Tibial nerve (tissue), 4 donors: ENCODE measurements at regions not wholly inside any gene's neighbourhood (a gene's known extent, or its start where the extent isn't known, plus 50 kb on each side); places are given as distances from the start of the nearest gene placed in this dataset.

Experiments used
- DNase-seq, 2 donors: peaks; one replicate each; pipeline ENCODE4 v3.0.0-alpha.2; 2019; ENCODE audit warnings: low spot score in 2 of 2
- H3K27ac ChIP-seq, 4 donors: fragments of 200-600 bp; sonication (generic) in 3 of 4; one replicate each; pipeline ENCODE4 v1.5.1; 2017 to 2019; ENCODE audit warnings: mild to moderate bottlenecking in 1 of 4
- H3K27me3 ChIP-seq, 2 donors: fragments of 200-600 bp; sonication (generic) in 1 of 2; one replicate each; pipeline versions ENCODE4 v1.5.1 to v1.6.0; 2017 to 2019
- H3K36me3 ChIP-seq, 3 donors: fragments of 200-600 bp; sonication (generic); one replicate each; pipeline ENCODE4 v1.5.1; 2018 to 2019
- H3K4me1 ChIP-seq, 4 donors: fragments of 200-600 bp; sonication (generic) in 3 of 4; one replicate each; pipeline ENCODE4 v1.5.1; 2017 to 2019
- H3K4me3 ChIP-seq, 4 donors: fragments of 200-600 bp; sonication (generic) in 3 of 4; one replicate each; pipeline ENCODE4 v1.5.1; 2017 to 2019; ENCODE audit warnings: mild to moderate bottlenecking in 1 of 4, moderate library complexity in 1 of 4
- H3K9me3 ChIP-seq, 4 donors: fragments of 200-600 bp; sonication (generic) in 3 of 4; one replicate each; pipeline ENCODE4 v1.5.1; 2017 to 2019
- CTCF ChIP-seq, 5 experiments: fragments of 200-600 bp in 3 of 5; fragments of 450-650 bp in 2 of 5; sonication (generic) in 3 of 5; IDR thresholded peaks; one replicate each; pipeline ENCODE4 v1.5.1; 2016 to 2019; ENCODE audit warnings: antibody characterized with exemption in 5 of 5, mild to moderate bottlenecking in 3 of 5, moderate library complexity in 2 of 5
- EP300 ChIP-seq, 2 donors: sonication (generic); formaldehyde crosslinking; IDR thresholded peaks; one replicate each; pipeline ENCODE4 v1.6.1; 2017; ENCODE audit warnings: antibody characterized with exemption in 2 of 2, mild to moderate bottlenecking in 1 of 2
- POLR2A ChIP-seq, 2 donors: fragments of 450-650 bp; IDR thresholded peaks; one replicate each; pipeline ENCODE4 v1.6.1; 2017; ENCODE audit warnings: antibody characterized with exemption in 2 of 2, mild to moderate bottlenecking in 2 of 2, moderate library complexity in 2 of 2
- WGBS, 2 donors: methylation state at CpG; one replicate each; pipeline ENCODE4 v1.1.5; 2018; 5-methylcytosine and 5-hydroxymethylcytosine counted together

GRCh38 chr3:110736332-110736731 is 335.3 kb upstream of the NECTIN3 start:
- no peak overlapping the region for H3K4me3 ChIP-seq
- DNase-seq = no peak
- TF ChIP-seq POLR2A (IDR thresholded peaks at IDR 0.05) (no peak), EP300 (IDR thresholded peaks at IDR 0.05) (no peak)
- peaks cover 0 to 3% (median 0%) of the 10 kb centered on the region in 4 donors for H3K9me3 ChIP-seq
- no peaks in the 10 kb centered on the region for H3K4me1 ChIP-seq
- no peaks in the 10 kb centered on the region for H3K27me3 ChIP-seq
- WGBS, 2 donors = 70 to 83% methylated on average over 1 of the region's 1 CpG
- H3K36me3 ChIP-seq = no peaks in the 10 kb centered on the region
- no peak overlapping the region for H3K27ac ChIP-seq

- no peak overlapping the region for H3K27ac ChIP-seq
- H3K36me3 ChIP-seq = no peaks in the 10 kb centered on the region
- peaks cover 0 to 3% (median 0%) of the 10 kb centered on the region in 4 donors for H3K9me3 ChIP-seq
- 88 to 97% methylated on average over 1 of the region's 1 CpG for WGBS, 2 donors
- no peak for TF ChIP-seq POLR2A (IDR thresholded peaks at IDR 0.05)
- no peak for TF ChIP-seq EP300 (IDR thresholded peaks at IDR 0.05)
- no peak for TF ChIP-seq CTCF (IDR thresholded peaks at IDR 0.05)
- no peak overlapping the region for H3K4me3 ChIP-seq
- no peaks in the 10 kb centered on the region for H3K27me3 ChIP-seq
- H3K4me1 ChIP-seq = no peaks in the 10 kb centered on the region
- no peak for DNase-seq
These were observed 333.1 kb upstream of the NECTIN3 start for GRCh38 chr3:110738531-110738930.

DNA sequence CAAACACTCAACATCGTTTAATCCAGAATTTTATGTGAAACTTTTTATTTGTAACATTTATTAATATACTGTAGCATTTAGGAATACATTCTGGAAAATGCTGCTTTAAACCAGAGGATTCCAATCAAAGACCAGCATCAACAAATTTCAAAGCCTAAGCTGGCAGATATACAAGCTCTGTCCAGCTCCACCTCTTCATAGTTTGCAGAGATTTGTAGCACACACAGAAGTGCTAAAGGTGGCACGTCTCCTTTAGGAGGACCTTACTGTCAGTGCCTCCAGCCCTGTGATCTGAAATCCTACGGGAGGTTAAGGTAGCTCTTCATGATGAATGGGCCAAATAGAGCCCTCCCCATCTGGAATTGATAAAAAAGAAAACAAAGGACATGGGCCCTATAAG is 329.7 kb upstream of the NECTIN3 start:
- H3K27me3 ChIP-seq = no peaks in the 10 kb centered on the region
- no peak for DNase-seq
- 64 to 73% methylated on average over 3 of the region's 3 CpGs for WGBS, 2 donors
- TF ChIP-seq CTCF (IDR thresholded peaks at IDR 0.05) = no peak
- no peak for TF ChIP-seq POLR2A (IDR thresholded peaks at IDR 0.05)
- TF ChIP-seq EP300 (IDR thresholded peaks at IDR 0.05) = no peak
- H3K4me3 ChIP-seq = no peak overlapping the region
- no peak overlapping the region for H3K27ac ChIP-seq
- H3K4me1 ChIP-seq = no peaks in the 10 kb centered on the region
- no peaks in the 10 kb centered on the region for H3K36me3 ChIP-seq
- peaks cover 0 to 12% (median 2%) of the 10 kb centered on the region in 4 donors for H3K9me3 ChIP-seq

GRCh38 chr3:110743202-110743601 is 328.4 kb upstream of the NECTIN3 start:
- TF ChIP-seq CTCF (IDR thresholded peaks at IDR 0.05) (no peak), EP300 (IDR thresholded peaks at IDR 0.05) (no peak), POLR2A (IDR thresholded peaks at IDR 0.05) (no peak)
- no peaks in the 10 kb centered on the region for H3K36me3 ChIP-seq
- 40 to 47% methylated on average over 1 of the region's 1 CpG for WGBS, 2 donors
- H3K27ac ChIP-seq = no peak overlapping the region
- peaks cover 0 to 9% (median 2%) of the 10 kb centered on the region in 4 donors for H3K9me3 ChIP-seq
- H3K27me3 ChIP-seq = no peaks in the 10 kb centered on the region
- no peak for DNase-seq
- no peak overlapping the region for H3K4me3 ChIP-seq
- H3K4me1 ChIP-seq = no peaks in the 10 kb centered on the region

GRCh38 chr3:110743984-110744383 is 327.6 kb upstream of the NECTIN3 start:
- H3K4me3 ChIP-seq = no peak overlapping the region
- no peaks in the 10 kb centered on the region for H3K4me1 ChIP-seq
- no peak overlapping the region for H3K27ac ChIP-seq
- no peaks in the 10 kb centered on the region for H3K27me3 ChIP-seq
- TF ChIP-seq POLR2A (IDR thresholded peaks at IDR 0.05) (no peak), EP300 (IDR thresholded peaks at IDR 0.05) (no peak), CTCF (IDR thresholded peaks at IDR 0.05) (no peak)
- no peaks in the 10 kb centered on the region for H3K36me3 ChIP-seq
- H3K9me3 ChIP-seq = peaks cover 0 to 9% (median 2%) of the 10 kb centered on the region in 4 donors
- DNase-seq = no peak

GRCh38 chr3:110744723-110745122 is 326.9 kb upstream of the NECTIN3 start:
- H3K27ac ChIP-seq = no peak overlapping the region
- no peak overlapping the region for H3K4me3 ChIP-seq
- H3K27me3 ChIP-seq = no peaks in the 10 kb centered on the region
- WGBS, 2 donors = 72 to 81% methylated on average over 2 of the region's 2 CpGs
- no peaks in the 10 kb centered on the region for H3K36me3 ChIP-seq
- DNase-seq = no peak
- TF ChIP-seq EP300 (IDR thresholded peaks at IDR 0.05) = no peak
- no peak for TF ChIP-seq POLR2A (IDR thresholded peaks at IDR 0.05)
- TF ChIP-seq CTCF (IDR thresholded peaks at IDR 0.05) = no peak
- peaks cover 0 to 9% (median 2%) of the 10 kb centered on the region in 4 donors for H3K9me3 ChIP-seq
- H3K4me1 ChIP-seq = no peaks in the 10 kb centered on the region
